Small intestine (tissue), 7 donors: ENCODE measurements at regions not wholly inside any gene's neighbourhood (a gene's known extent, or its start where the extent isn't known, plus 50 kb on each side); places are given as distances from the start of the nearest gene placed in this dataset.

Source experiments
- DNase-seq, 2 donors: peaks; one replicate each; pipeline versions ENCODE4 v3.0.0 to v3.0.0-alpha.2; 2013
- FAIRE-seq: peaks from 2 replicates; lab custom pipeline; 2012; peaks lifted over from hg19 to GRCh38; lab: Jason Lieb, UNC
- H3K27ac ChIP-seq, 3 donors: one replicate each; pipeline ENCODE4 v1.5.1; 2013; ENCODE audit warnings: low read length in 2 of 3, mild to moderate bottlenecking in 2 of 3, control low read depth in 1 of 3, inconsistent platforms in 1 of 3, low read depth in 1 of 3, moderate library complexity in 1 of 3
- H3K27me3 ChIP-seq, 3 donors: one replicate each; pipeline ENCODE4 v1.6.1; 2013; ENCODE audit warnings: low read length in 3 of 3, inconsistent platforms in 1 of 3; ENCODE audit not compliant: control insufficient read depth in 3 of 3, insufficient read depth in 3 of 3
- H3K36me3 ChIP-seq, 3 donors: one replicate each; pipeline ENCODE4 v1.6.1; 2013; ENCODE audit warnings: low read length in 3 of 3, inconsistent platforms in 1 of 3, low read depth in 1 of 3, mild to moderate bottlenecking in 1 of 3, moderate library complexity in 1 of 3; ENCODE audit not compliant: control insufficient read depth in 3 of 3, insufficient read depth in 2 of 3
- H3K4me1 ChIP-seq, 3 donors: one replicate each; pipeline ENCODE4 v1.6.1; 2013; ENCODE audit warnings: low read length in 2 of 3, inconsistent platforms in 1 of 3, low read depth in 1 of 3, mild to moderate bottlenecking in 1 of 3, moderate library complexity in 1 of 3; ENCODE audit not compliant: control insufficient read depth in 3 of 3, insufficient read depth in 2 of 3
- H3K4me3 ChIP-seq, 3 donors: one replicate each; pipeline ENCODE4 v1.5.1; 2013; ENCODE audit warnings: low read length in 3 of 3, control low read depth in 1 of 3, inconsistent platforms in 1 of 3, low read depth in 1 of 3, mild to moderate bottlenecking in 1 of 3, moderate library complexity in 1 of 3
- H3K9me3 ChIP-seq, 2 donors: one replicate each; pipeline ENCODE4 v1.6.1; 2013; ENCODE audit warnings: low read depth in 1 of 2, low read length in 1 of 2; ENCODE audit not compliant: control insufficient read depth in 2 of 2, insufficient read depth in 1 of 2
- WGBS, 3 donors: extraction: QIAGEN DNeasy Blood & Tissue Kit; methylation state at CpG; one replicate each; pipeline ENCODE4 v1.1.7; 2013; 5-methylcytosine and 5-hydroxymethylcytosine counted together
- donor health status: healthy with polysubstance abuse.
- donor health status: control.
- donor health status: control.
- donor health status: Bipolar disorder and iron deficiency.
- donor health status: healthy.

DNA sequence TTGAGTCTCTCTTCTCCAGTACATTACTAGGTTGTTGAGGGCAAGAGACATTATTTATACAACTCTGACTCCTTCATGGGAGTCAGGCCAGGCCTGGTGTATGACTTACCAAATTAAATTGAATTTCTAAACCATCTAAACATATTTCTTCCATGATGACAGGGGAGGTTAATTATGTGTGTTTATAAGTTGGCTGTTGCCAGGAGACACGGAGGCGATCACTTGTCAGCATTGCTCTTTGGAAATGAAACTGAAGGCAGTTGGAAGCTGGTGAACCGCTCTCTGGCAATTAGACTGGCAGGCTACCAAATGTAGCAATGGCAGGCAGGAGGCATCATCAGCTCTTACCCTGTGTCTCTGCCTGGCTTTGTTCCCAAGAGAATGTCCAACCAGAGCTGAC lies 241.4 kb downstream of the KCNS3 start:
- WGBS, 3 donors, result 60 to 65% (median 61%) methylated on average over 3 of the region's 3 CpGs

DNA sequence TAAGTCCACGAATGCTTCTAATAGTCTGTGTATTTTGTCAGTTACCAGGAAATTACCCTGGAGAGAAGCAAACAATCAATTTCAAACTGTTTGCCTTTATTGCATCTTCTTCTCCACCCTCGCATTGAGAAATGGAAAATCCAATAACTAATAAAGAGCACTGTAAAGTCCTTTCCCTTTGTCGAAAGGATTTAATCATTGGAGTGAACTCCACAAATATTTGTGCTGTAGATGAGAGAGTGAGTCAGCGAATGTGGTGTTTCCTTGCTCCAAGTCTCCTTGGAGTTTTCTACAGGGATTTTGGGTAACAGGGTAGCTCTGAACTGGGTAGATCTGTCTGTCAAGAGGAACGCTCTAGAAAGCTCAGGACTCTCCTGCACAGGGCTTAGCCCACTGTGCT lies 240.2 kb downstream of the KCNS3 start:
- Histone ChIP-seq H3K9me3 (no peaks in the 10 kb centered on the region), H3K27ac (no peak overlapping the region), H3K4me1 (no peaks in the 10 kb centered on the region), H3K4me3 (no peak overlapping the region), H3K36me3 (no peaks in the 10 kb centered on the region), H3K27me3 (no peaks in the 10 kb centered on the region)
- WGBS, 3 donors, result 38 to 59% (median 51%) methylated on average over 5 of the region's 5 CpGs
- FAIRE-seq, result no peak
- peak in 1 of 2 donors; percentile 2 for DNase-seq

More for the DNA sequence above, 241.4 kb downstream of the KCNS3 start:
- no peak overlapping the region for H3K27ac ChIP-seq
- FAIRE-seq, result no peak
- H3K4me1 ChIP-seq, result no peaks in the 10 kb centered on the region
- H3K4me3 ChIP-seq, result no peak overlapping the region
- DNase-seq, result peak; percentile 11 to 14
- no peaks in the 10 kb centered on the region for H3K27me3 ChIP-seq
- H3K36me3 ChIP-seq, result no peaks in the 10 kb centered on the region
- no peaks in the 10 kb centered on the region for H3K9me3 ChIP-seq

DNA sequence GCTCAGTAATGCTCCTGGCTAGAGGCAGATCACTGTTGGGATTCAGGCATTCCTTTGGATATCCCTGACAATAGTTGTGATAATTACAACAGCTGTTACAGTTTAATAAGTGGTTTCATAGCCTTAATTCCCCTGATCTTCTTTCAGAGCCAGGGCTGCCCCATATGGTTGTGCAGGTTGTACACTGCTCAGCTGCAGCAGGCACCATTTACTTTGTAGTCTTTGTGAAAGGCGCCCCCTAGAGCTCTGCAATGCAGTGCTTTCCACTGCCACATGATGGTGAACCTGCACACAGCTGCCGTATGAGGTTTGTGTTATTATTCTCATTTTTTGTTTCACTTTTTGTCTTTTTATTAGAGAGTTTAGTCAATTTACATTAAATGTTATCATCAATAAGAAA lies 239.1 kb downstream of the KCNS3 start:
- Histone ChIP-seq H3K27me3 (no peaks in the 10 kb centered on the region), H3K4me1 (no peaks in the 10 kb centered on the region), H3K36me3 (no peaks in the 10 kb centered on the region), H3K4me3 (no peak overlapping the region), H3K27ac (no peak overlapping the region), H3K9me3 (no peaks in the 10 kb centered on the region)
- DNase-seq (no peak), FAIRE-seq (no peak)
- 42 to 49% (median 46%) methylated on average over 2 of the region's 2 CpGs for WGBS, 3 donors

DNA sequence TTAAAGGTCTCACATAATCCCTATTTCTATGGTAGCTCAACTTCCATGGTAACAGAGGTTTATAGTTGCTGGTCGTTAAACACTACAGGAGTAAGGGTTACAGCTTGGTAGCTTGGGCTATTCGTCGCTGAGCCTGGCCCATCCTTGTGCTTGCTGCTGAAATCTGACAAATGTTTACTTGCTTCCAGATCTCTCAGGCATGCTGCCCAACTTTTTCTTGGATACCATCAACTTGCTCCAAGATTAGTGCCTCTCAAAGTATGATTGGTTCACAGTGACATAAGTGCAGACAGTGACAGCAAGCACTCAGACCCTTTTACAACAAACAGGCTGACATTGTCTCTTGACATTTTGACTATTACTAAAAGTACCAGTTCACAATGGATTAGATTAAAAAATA lies 231.8 kb downstream of the KCNS3 start:
- no peaks in the 10 kb centered on the region for H3K36me3 ChIP-seq
- no peaks in the 10 kb centered on the region for H3K4me1 ChIP-seq
- H3K27ac ChIP-seq, result no peak overlapping the region
- DNase-seq (no peak), FAIRE-seq (no peak)
- 55 to 70% (median 69%) methylated on average over 3 of the region's 3 CpGs for WGBS, 3 donors
- H3K9me3 ChIP-seq, result no peaks in the 10 kb centered on the region
- no peaks in the 10 kb centered on the region for H3K27me3 ChIP-seq
- no peak overlapping the region for H3K4me3 ChIP-seq

DNA sequence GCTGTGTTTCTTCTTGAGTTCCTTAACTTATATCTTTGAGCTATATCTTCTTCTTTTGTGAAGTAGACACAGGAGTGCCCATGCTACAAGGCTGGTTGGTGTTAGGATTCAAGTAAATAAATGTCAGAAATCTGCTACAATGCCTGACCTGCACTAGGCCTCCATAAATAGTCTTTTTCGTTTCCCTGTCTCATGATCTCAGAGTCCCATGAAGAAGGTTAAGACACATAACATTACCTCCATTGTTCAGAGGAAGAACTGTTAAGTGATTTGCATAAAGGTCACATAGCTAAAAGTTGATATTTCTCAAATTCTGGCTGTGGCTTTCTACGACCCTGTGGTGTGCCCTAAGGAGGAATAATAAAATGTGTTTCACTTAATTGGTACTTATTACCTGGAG lies 228.4 kb downstream of the KCNS3 start:
- WGBS, 3 donors, result 37 to 67% (median 52%) methylated on average over 2 of the region's 2 CpGs
- Histone ChIP-seq H3K36me3 (no peaks in the 10 kb centered on the region), H3K27me3 (no peaks in the 10 kb centered on the region), H3K9me3 (no peaks in the 10 kb centered on the region), H3K27ac (no peak overlapping the region), H3K4me1 (no peaks in the 10 kb centered on the region), H3K4me3 (no peak overlapping the region)
- FAIRE-seq, result no peak
- DNase-seq, result no peak

DNA sequence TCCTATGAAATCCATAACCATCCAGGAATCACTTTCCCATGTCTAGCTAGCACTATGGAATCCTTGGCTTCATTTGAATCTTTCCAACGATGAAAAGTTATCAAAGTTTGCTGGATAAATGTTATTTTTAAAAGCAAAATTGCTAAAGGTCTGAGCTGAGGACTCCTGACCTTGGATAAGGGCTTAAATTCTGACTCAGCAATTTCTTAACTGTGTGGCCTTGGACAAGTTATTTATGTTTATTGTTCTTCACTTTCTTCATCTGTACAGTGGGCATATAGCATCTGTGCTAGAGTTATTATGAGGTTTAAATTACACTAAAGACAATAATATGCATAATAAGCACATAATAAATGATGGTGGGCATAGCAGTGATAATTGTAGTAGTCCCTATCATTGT lies 227.5 kb downstream of the KCNS3 start:
- Histone ChIP-seq H3K4me3 (no peak overlapping the region), H3K27me3 (no peaks in the 10 kb centered on the region), H3K27ac (no peak overlapping the region), H3K4me1 (no peaks in the 10 kb centered on the region), H3K9me3 (no peaks in the 10 kb centered on the region), H3K36me3 (no peaks in the 10 kb centered on the region)
- DNase-seq, result no peak
- WGBS, 3 donors, result 42 to 63% (median 60%) methylated on average over 1 of the region's 1 CpG
- FAIRE-seq, result no peak

DNA sequence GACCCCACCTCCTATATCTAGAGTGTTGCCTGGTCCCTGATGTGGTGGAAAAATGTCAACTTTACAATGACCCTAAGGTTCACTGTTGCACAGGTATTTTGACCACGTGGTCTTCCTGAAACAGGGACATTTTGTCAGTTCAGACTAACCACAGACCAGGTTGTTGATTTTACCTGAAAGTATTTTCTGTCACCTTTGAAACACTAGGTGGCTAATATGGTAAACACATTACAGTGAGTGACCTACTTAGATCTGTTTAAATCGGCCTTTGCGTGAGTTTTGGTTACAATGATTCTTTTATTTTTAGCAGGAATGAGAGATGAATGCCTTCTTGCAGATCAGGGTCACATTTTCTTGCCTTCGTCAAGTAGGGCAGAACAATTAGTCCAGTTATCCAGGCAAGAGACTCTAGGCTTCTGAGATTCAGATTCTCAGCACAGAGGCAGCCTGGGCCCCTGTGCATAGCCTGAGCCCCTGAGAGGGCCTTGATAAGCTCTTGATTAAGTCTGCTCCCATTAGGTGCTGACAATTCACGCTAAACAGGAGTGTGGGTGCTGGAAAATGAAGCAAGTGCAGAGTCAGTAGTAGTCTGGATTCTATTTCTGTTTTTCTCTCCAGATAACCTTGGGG lies 226.2 kb downstream of the KCNS3 start:
- Histone ChIP-seq H3K27ac (no peak overlapping the region), H3K36me3 (no peaks in the 10 kb centered on the region), H3K4me3 (no peak overlapping the region), H3K9me3 (no peaks in the 10 kb centered on the region), H3K27me3 (no peaks in the 10 kb centered on the region), H3K4me1 (no peaks in the 10 kb centered on the region)
- FAIRE-seq (no peak), DNase-seq (no peak)
- WGBS, 3 donors, result 48 to 58% (median 51%) methylated on average over 5 of the region's 5 CpGs

DNA sequence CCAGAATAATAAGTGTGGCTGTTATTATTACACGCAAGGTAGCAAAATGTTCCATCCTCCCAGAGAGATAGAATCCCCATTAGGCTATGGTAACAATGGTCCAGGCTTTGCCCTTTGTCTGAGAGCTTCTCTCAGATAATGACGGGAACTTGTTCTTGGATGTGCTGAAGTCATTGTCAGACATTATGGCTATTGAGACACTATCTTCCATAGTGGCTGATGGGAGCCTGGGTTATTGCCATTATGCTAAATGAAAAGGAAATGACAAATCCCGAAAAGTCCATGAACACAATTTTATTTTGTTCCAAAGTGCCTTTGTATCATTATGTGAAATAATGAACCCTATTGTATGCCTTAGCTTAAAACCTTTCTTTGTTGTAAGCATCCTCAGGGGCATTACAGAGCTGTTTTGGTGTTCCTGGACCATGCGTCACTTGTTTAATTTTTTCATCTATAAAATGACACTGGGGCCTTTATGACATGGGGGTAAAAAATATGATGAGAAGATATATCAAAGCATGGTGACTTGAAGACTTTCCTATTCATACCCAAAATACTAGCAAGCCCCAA lies 218.5 kb downstream of the KCNS3 start:
- Histone ChIP-seq H3K27ac (no peak overlapping the region), H3K27me3 (no peaks in the 10 kb centered on the region), H3K4me3 (no peak overlapping the region), H3K9me3 (no peaks in the 10 kb centered on the region), H3K36me3 (no peaks in the 10 kb centered on the region), H3K4me1 (no peaks in the 10 kb centered on the region)
- 92% methylated on average over 4 of the region's 4 CpGs for WGBS, 3 donors
- DNase-seq (no peak), FAIRE-seq (no peak)

DNA sequence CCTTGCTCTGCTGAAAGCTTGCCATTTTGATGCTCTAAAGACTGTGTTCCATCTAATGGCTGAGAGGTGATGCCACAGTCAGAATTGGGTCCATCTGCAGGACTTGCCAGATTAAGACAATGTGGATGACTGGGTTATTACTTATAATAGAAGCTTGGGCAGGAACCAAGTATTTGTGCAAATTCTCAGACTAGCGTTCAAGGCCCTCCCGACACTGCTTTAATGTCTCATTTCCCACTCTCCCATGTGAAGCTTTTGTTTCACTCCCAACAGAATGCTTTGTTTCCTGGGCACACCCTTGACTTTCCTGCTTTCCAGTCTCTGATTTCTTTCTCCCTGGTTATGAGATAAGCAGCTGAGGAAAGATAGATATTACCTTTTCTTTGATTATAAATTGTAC lies 215.8 kb downstream of the KCNS3 start:
- H3K27me3 ChIP-seq, result no peaks in the 10 kb centered on the region
- no peak for FAIRE-seq
- no peak overlapping the region for H3K4me3 ChIP-seq
- H3K4me1 ChIP-seq, result no peaks in the 10 kb centered on the region
- no peak for DNase-seq
- WGBS, 3 donors, result 22 to 51% (median 25%) methylated on average over 2 of the region's 2 CpGs
- H3K36me3 ChIP-seq, result no peaks in the 10 kb centered on the region
- H3K27ac ChIP-seq, result no peak overlapping the region
- H3K9me3 ChIP-seq, result no peaks in the 10 kb centered on the region
